HEK293 (cell line): ENCODE measurements at regions not wholly inside any gene's neighbourhood (a gene's known extent, or its start where the extent isn't known, plus 50 kb on each side); places are given as distances from the start of the nearest gene placed in this dataset.

Experiments
- CTCF ChIP-seq: fragments of 450-650 bp; formaldehyde crosslinking; IDR thresholded peaks from 2 replicates; pipeline ENCODE4 v1.5.1; 2016; ENCODE audit warnings: missing biosample characterization, missing genetic modification characterization
- KLF7 ChIP-seq: fragments of 450-650 bp; formaldehyde crosslinking; IDR thresholded peaks from 2 replicates; pipeline ENCODE4 v1.5.1; 2016; ENCODE audit warnings: missing biosample characterization, missing genetic modification characterization, borderline replicate concordance
- MYNN ChIP-seq: fragments of 450-650 bp; formaldehyde crosslinking; IDR thresholded peaks from 2 replicates; pipeline ENCODE4 v1.5.1; 2016; ENCODE audit warnings: missing biosample characterization, missing genetic modification characterization, borderline replicate concordance
- PRDM4 ChIP-seq: fragments of 450-650 bp; formaldehyde crosslinking; IDR thresholded peaks from 2 replicates; pipeline ENCODE4 v1.5.1; 2017; ENCODE audit warnings: missing biosample characterization, missing genetic modification characterization
- ZBTB48 ChIP-seq: fragments of 450-650 bp; formaldehyde crosslinking; IDR thresholded peaks from 2 replicates; pipeline ENCODE4 v1.5.1; 2016; ENCODE audit warnings: missing biosample characterization, missing genetic modification characterization
- ZNF138 ChIP-seq: fragments of 450-650 bp; formaldehyde crosslinking; IDR thresholded peaks from 2 replicates; pipeline ENCODE4 v1.5.1; 2016; ENCODE audit warnings: missing biosample characterization, missing genetic modification characterization, borderline replicate concordance
- ZNF140 ChIP-seq: fragments of 450-650 bp; formaldehyde crosslinking; IDR thresholded peaks from 2 replicates; pipeline ENCODE4 v1.5.1; 2016; ENCODE audit warnings: missing biosample characterization, missing genetic modification characterization
- ZNF274 ChIP-seq, 2 experiments: fragments of 200-500 bp in 1 of 2; fragments of 450-650 bp in 1 of 2; sonication (Bioruptor generic) in 1 of 2; formaldehyde crosslinking in 1 of 2; IDR thresholded peaks; 2 replicates each; pipeline versions ENCODE4 v1.5.1 to v1.6.1; 2014 to 2016; ENCODE audit warnings: borderline replicate concordance in 1 of 2, inconsistent platforms in 1 of 2, low read length in 1 of 2, missing biosample characterization in 1 of 2, missing genetic modification characterization in 1 of 2
- ZNF292 ChIP-seq: fragments of 450-650 bp; formaldehyde crosslinking; IDR thresholded peaks from 2 replicates; pipeline ENCODE4 v1.5.1; 2016; ENCODE audit warnings: low read depth, missing biosample characterization, missing genetic modification characterization, borderline replicate concordance
- ZNF521 ChIP-seq: fragments of 450-650 bp; formaldehyde crosslinking; IDR thresholded peaks from 2 replicates; pipeline ENCODE4 v1.5.1; 2017; ENCODE audit warnings: missing biosample characterization, mild to moderate bottlenecking, missing genetic modification characterization
- ZNF660 ChIP-seq: fragments of 450-650 bp; IDR thresholded peaks from 2 replicates; pipeline ENCODE4 v1.5.1; 2018; ENCODE audit warnings: missing biosample characterization, mild to moderate bottlenecking, missing genetic modification characterization
- ZNF664 ChIP-seq: fragments of 450-650 bp; formaldehyde crosslinking; IDR thresholded peaks from 2 replicates; pipeline ENCODE4 v1.5.1; 2016; ENCODE audit warnings: missing biosample characterization, missing genetic modification characterization
- ZNF785 ChIP-seq: fragments of 450-650 bp; formaldehyde crosslinking; IDR thresholded peaks from 2 replicates; pipeline ENCODE4 v1.5.1; 2016; ENCODE audit warnings: missing biosample characterization, missing genetic modification characterization
- TF ChIP-seq, protein P1 (sequence below): fragments of 450-650 bp; formaldehyde crosslinking; IDR thresholded peaks from 2 replicates; pipeline ENCODE4 v1.5.1; 2017; ENCODE audit warnings: missing biosample characterization, missing genetic modification characterization

GRCh38 chr10:21048068-21048467, 151.0 kb upstream of the NEBL start:
- no peak for TF ChIP-seq PRDM4 (tag by site-specific recombination)
- no peak for TF ChIP-seq ZNF660
- TF ChIP-seq ZNF140: no peak
- no peak for TF ChIP-seq CTCF (tag by site-specific recombination)
- TF ChIP-seq ZNF664 (tag by site-specific recombination): no peak
- no peak for TF ChIP-seq ZNF274 (IDR thresholded peaks at IDR 0.05; ENCODE audit: low read length)
- no peak for TF ChIP-seq ZNF274 (tag by site-specific recombination; IDR thresholded peaks at IDR 0.05; ENCODE audit: borderline replicate concordance)
- TF ChIP-seq MYNN (tag by site-specific recombination): no peak
- TF ChIP-seq ZNF521 (tag by site-specific recombination): no peak
- no peak for TF ChIP-seq ZNF785 (tag by site-specific recombination)
- TF ChIP-seq ZNF138 (tag by site-specific recombination): no peak
- TF ChIP-seq ZBTB48 (tag by site-specific recombination): no peak
- no peak for TF ChIP-seq KLF7 (tag by site-specific recombination)
- no peak for TF ChIP-seq ZNF292 (tag by site-specific recombination)
- TF ChIP-seq, protein P1, sequence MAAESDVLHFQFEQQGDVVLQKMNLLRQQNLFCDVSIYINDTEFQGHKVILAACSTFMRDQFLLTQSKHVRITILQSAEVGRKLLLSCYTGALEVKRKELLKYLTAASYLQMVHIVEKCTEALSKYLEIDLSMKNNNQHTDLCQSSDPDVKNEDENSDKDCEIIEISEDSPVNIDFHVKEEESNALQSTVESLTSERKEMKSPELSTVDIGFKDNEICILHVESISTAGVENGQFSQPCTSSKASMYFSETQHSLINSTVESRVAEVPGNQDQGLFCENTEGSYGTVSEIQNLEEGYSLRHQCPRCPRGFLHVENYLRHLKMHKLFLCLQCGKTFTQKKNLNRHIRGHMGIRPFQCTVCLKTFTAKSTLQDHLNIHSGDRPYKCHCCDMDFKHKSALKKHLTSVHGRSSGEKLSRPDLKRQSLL (tag by site-specific recombination): no peak
